OCI-LY3 (cell line): ENCODE measurements at regions not wholly inside any gene's neighbourhood (a gene's known extent, or its start where the extent isn't known, plus 50 kb on each side); places are given as distances from the start of the nearest gene placed in this dataset.
A peak's percentile ranks its signal among the peaks of the same experiment; 100 is the strongest.
"Not testable (repeated sequence)": the region's sequence is repeated elsewhere in the genome, so short reads cannot be mapped to it uniquely, and the experiment has no call there.

ENCODE experiments used
- H2AFZ ChIP-seq: fragments of 200-600, 300-600 bp; shearing (Covaris generic); 2 replicates; pipeline ENCODE4 v1.6.0; 2014; ENCODE audit warnings: antibody characterized with exemption, low read depth, low read length
- H3K27ac ChIP-seq: fragments of 200-600, 300-600 bp; sonication (generic); 2 replicates; pipeline ENCODE4 v1.5.1; 2014; ENCODE audit warnings: mild to moderate bottlenecking, low read length, moderate library complexity, mixed read lengths
- H3K27me3 ChIP-seq: fragments of 200-600, 300-600 bp; sonication (generic); 2 replicates; pipeline ENCODE4 v1.6.1; 2014; ENCODE audit warnings: low read depth, low read length, mixed read lengths
- H3K36me3 ChIP-seq: fragments of 200-600, 300-600 bp; sonication (generic); replicated peaks from 2 replicates; pipeline ENCODE3; 2014; ENCODE audit warnings: low read depth, low read length, mixed read lengths
- H3K4me1 ChIP-seq: fragments of 300-600, 200-600 bp; sonication (generic); 2 replicates; pipeline ENCODE4 v1.6.1; 2014; ENCODE audit warnings: low read length, mixed read lengths
- H3K4me2 ChIP-seq: fragments of 200-600, 300-600 bp; sonication (generic); 2 replicates; pipeline ENCODE4 v1.6.1; 2014; ENCODE audit warnings: low read length, mixed read lengths
- H3K4me3 ChIP-seq: fragments of 300-600, 200-600 bp; sonication (generic); 2 replicates; pipeline ENCODE4 v1.5.1; 2014; ENCODE audit warnings: antibody characterized with exemption, mild to moderate bottlenecking, low read length, moderate library complexity
- H3K79me2 ChIP-seq: fragments of 300-600, 200-600 bp; shearing (Covaris generic); 2 replicates; pipeline ENCODE4 v1.6.1; 2014; ENCODE audit warnings: mild to moderate bottlenecking, low read length, mixed read lengths
- H3K9ac ChIP-seq: fragments of 300-600, 200-600 bp; shearing (Covaris generic); 2 replicates; pipeline ENCODE4 v1.6.0; 2014; ENCODE audit warnings: mild to moderate bottlenecking, low read length, moderate library complexity
- H3K9me3 ChIP-seq: fragments of 200-600, 300-600 bp; shearing (Covaris generic); 2 replicates; pipeline ENCODE4 v1.6.1; 2014; ENCODE audit warnings: low read length, mixed read lengths; ENCODE audit not compliant: insufficient read depth
- H4K20me1 ChIP-seq: fragments of 200-600, 300-600 bp; sonication (generic); 2 replicates; pipeline ENCODE4 v1.6.1; 2016; ENCODE audit warnings: low read length, mixed read lengths; ENCODE audit not compliant: insufficient read depth
- CTCF ChIP-seq: fragments of 200-600, 300-600 bp; sonication (generic); IDR thresholded peaks from 2 replicates; pipeline ENCODE4 v1.5.1; 2014; ENCODE audit warnings: antibody characterized with exemption, low read length, low read depth
- EZH2phosphoT487 ChIP-seq: fragments of 200-600 bp; shearing (Covaris generic); IDR thresholded peaks from 2 replicates; pipeline ENCODE4 v1.6.1; 2018; ENCODE audit warnings: antibody characterized with exemption, mixed run types, low read depth

GRCh38 chr3:166696103-166696502 is 684.0 kb downstream of the ZBBX start:
- TF ChIP-seq CTCF: no peak
- H3K9ac ChIP-seq: no peak overlapping the region
- no peaks in the 10 kb centered on the region for H4K20me1 ChIP-seq
- H3K79me2 ChIP-seq: no peaks in the 10 kb centered on the region
- no peak overlapping the region for H2AFZ ChIP-seq
- no peaks in the 10 kb centered on the region for H3K27me3 ChIP-seq
- no peak overlapping the region for H3K4me2 ChIP-seq
- H3K9me3 ChIP-seq: no peaks in the 10 kb centered on the region
- H3K36me3 ChIP-seq: no peaks in the 10 kb centered on the region
- no peaks in the 10 kb centered on the region for H3K4me1 ChIP-seq
- H3K27ac ChIP-seq: no peak overlapping the region
- H3K4me3 ChIP-seq: no peak overlapping the region

- no peaks in the 10 kb centered on the region for H3K9me3 ChIP-seq
- no peak overlapping the region for H3K9ac ChIP-seq
- H3K79me2 ChIP-seq: no peaks in the 10 kb centered on the region
- TF ChIP-seq CTCF: no peak
- TF ChIP-seq EZH2phosphoT487: no peak
- no peaks in the 10 kb centered on the region for H3K27me3 ChIP-seq
- H3K36me3 ChIP-seq: no peaks in the 10 kb centered on the region
- no peak overlapping the region for H3K27ac ChIP-seq
- no peak overlapping the region for H2AFZ ChIP-seq
- no peak overlapping the region for H3K4me3 ChIP-seq
- no peaks in the 10 kb centered on the region for H4K20me1 ChIP-seq
- H3K4me1 ChIP-seq: no peaks in the 10 kb centered on the region
- no peak overlapping the region for H3K4me2 ChIP-seq
Observed at GRCh38 chr3:166688665-166689064, 691.4 kb downstream of the ZBBX start.

DNA sequence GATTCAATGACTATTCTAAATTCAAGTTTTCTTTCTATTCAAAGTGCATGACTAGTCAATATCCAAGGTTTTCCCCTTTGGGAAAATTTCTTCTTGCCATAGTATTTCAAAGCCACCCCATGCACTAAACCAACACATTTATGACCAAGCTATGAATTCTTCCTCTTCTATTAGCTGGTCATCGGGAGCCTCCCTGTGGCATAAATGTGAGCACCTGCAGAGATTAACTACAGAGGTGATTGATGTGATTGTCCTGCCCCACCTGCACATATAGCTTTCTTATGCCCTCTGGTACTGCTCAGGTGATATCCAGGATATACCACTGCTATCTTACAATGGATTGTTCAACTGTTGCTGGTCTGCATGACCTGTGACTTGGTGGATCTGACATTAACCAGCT is 694.9 kb downstream of the ZBBX start:
- H3K27ac ChIP-seq: no peak overlapping the region
- no peak overlapping the region for H3K4me3 ChIP-seq
- no peak overlapping the region for H3K9ac ChIP-seq
- no peaks in the 10 kb centered on the region for H3K27me3 ChIP-seq
- no peaks in the 10 kb centered on the region for H3K36me3 ChIP-seq
- H4K20me1 ChIP-seq: no peaks in the 10 kb centered on the region
- H3K4me2 ChIP-seq: no peak overlapping the region
- H3K9me3 ChIP-seq: no peaks in the 10 kb centered on the region
- TF ChIP-seq EZH2phosphoT487: no peak
- peak; percentile 37 for TF ChIP-seq CTCF
- H3K4me1 ChIP-seq: no peaks in the 10 kb centered on the region
- no peaks in the 10 kb centered on the region for H3K79me2 ChIP-seq
- H2AFZ ChIP-seq: no peak overlapping the region

- H3K79me2 ChIP-seq, H3K27me3 ChIP-seq, H3K9me3 ChIP-seq, H3K36me3 ChIP-seq, H3K27ac ChIP-seq, H3K4me2 ChIP-seq, H2AFZ ChIP-seq, H3K4me3 ChIP-seq, H3K9ac ChIP-seq, H4K20me1 ChIP-seq, H3K4me1 ChIP-seq: not testable (repeated sequence)
Observed at GRCh38 chr3:166684077-166684476, 696.0 kb downstream of the ZBBX start.

GRCh38 chr3:166669781-166670180 is 710.3 kb downstream of the ZBBX start:
- Histone ChIP-seq H3K27me3 (no peaks in the 10 kb centered on the region), H3K79me2 (no peaks in the 10 kb centered on the region), H3K9me3 (no peaks in the 10 kb centered on the region), H3K4me1 (no peaks in the 10 kb centered on the region), H3K36me3 (no peaks in the 10 kb centered on the region), H3K9ac (no peak overlapping the region), H3K27ac (no peak overlapping the region), H3K4me2 (no peak overlapping the region), H3K4me3 (no peak overlapping the region), H2AFZ (no peak overlapping the region), H4K20me1 (no peaks in the 10 kb centered on the region)
- TF ChIP-seq CTCF: no peak
- no peak for TF ChIP-seq EZH2phosphoT487
